ENCODE measurements at regions not wholly inside any gene's neighbourhood (a gene's known extent, or its start where the extent isn't known, plus 50 kb on each side); places are given as distances from the start of the nearest gene placed in this dataset.
"Not testable (repeated sequence)": the region's sequence is repeated elsewhere in the genome, so short reads cannot be mapped to it uniquely, and the experiment has no call there.

DNA sequence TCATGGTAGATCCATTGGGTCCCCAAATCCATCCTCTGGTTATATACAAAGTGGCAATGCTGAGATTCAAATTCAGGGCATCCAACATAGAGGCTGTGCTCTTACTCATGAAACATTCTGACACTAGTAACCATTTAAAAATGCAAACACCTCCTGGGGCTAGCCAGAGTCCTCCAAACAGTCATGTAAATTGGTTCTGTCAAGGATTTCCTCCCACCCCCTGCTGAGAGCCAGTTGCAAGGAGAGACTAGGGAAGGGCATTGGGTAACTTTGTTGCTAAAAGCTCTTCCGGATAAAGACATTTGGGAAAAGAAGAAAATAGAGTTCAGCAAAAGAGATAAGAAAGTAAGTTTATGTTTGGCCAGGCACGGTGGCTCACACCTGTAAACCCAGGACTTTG, 58.3 kb downstream of the ART5 start:
- DNase-seq (ENCODE audit: low read depth) = not testable (repeated sequence)

GRCh38 chr11:3581389-3581725, 60.4 kb downstream of the ART5 start:
- not testable (repeated sequence) for DNase-seq (ENCODE audit: low read depth)

DNA sequence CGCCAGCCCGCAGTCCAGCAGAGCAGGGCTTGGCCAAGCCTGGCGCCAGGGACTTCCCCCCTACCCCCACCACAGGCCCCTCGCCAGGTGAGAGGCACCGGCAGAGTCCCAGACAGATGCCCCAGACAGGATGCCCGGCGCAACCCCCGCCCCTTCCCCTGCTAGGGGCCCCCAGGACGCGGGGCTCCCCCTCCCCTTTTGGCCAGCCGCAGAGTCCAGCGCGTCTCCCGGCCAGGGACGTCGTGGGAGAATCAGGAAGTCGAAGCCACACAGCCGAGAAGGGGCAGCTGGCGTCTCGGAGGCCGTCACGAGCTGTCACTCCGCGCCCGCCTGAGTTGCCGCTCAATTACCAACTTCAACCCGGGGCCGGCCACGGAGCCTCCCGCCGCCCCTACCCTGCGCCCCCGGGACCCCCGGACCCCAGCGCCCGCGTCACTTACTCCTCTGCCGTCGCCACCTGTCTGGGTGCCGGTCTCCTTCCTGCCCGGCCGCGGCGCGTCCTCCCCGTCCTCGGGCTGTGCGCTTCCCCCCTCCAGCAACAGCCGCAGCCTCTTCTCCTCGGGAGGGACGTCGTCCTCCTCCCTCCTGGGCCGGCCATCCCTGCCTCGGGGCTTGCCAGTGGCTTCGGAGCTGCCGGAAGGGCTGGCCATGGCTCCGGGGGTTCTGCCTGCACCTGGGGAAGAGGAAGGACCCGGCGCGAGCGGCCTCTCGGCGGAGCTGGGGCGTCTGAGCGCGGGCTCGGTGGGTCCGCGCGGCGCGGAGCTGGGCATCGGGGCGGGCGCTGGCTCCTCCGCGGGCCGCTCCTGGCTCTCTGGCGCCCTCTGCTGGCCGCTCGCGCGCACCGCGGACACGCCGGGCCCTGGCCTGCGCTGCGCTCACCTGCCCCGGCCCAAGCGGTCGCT, 61.1 kb downstream of the ART5 start:
- peak; percentile 53 for DNase-seq (ENCODE audit: low read depth)

DNA sequence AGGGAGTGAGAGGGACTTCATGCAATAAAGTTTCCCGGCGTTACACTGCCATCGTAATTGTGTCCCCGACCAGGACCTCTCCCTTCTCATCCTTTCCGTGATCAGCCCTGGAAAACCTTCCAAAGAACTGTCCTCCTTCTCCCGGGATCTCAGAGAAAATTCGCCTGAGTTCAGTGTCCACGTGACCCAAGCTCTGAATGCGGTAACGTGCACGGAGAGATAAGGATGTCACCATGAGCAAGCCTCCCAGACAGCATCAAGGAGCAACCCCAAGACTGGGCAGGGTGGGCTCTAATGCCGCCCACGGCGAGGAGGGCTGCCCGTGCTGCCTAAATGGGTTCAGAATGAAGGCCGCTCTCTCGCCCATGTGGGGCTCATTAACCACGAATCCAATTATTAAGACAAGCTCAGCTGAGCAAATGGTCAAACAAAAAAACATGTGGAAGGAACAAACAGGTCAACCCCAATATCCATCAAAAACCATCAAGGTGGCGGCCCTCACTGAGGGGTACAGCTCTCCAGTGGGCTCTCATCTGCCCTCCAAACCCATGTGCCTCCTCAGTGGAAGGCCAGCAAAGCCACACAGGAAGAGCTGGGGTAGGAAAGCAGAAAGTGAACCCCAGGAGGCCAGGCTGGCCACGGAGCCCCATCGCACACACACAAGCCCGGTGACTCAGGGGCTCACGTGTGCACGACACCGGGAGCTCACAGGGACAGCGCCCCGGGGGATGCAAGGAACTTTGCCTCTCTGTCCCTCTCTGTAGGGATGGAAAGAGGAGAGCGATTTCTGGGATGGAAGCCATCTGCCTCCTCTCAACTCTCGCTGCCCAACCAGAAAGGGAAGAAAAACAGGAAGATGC, 62.0 kb downstream of the ART5 start:
- DNase-seq (ENCODE audit: low read depth) = not testable (repeated sequence)

DNA sequence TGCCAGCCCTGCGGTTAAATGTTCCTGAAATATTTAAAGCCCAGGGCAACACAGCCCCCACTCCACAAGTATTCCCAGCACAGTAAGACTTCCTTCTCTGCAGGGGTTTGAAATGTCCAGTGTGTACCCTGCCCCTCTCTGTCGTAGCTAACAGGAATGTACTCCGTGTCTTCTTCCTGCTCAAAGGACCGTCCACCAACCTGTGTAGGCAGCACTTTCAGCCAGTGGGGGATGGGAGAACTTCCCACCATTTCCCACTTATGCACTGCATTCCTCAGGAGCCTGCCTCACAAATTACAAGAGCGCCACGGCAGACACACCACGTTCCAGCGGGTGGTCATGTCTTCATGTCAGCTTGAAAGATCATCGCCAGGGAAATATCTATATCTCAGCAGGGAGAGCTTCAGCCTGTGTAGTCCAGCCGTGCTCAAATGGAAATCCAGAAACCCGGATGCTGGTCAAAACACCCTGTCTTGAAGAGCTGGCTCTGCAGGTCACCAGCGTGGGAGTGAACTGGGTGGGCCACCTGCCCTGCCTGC, 65.7 kb downstream of the ART5 start:
- not testable (repeated sequence) for DNase-seq (ENCODE audit: low read depth)

DNA sequence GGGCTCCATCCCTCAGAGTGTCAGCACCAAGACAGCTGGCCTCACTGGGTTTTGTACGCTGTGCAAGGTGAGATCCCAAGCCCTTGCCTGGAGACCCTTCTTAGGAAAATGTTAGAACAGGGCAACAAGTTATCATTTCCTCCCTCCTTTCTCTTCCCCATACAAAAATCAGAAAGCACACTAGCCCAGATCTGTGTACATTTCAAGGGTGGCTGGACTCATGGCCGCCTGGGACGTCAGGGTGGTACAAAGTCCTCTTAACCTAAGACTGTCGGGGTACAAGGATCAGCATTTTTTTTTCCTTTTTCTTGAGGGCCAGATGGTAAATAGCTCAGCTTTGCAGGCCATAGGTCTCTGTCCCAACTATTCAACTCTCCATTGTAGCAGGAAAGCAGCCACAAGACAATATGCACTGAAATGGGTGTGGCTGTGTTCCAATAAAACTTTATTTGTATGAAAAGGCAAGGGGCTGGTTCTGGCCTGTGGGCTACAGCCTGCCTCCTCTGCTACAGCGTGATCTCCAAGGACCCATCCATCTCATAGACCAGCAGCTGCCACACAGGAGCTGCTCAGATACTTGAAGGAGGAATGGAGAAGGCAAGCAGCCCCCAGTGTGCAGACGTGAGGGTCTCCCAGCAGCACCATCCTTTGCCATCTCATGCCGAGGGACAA, 68.7 kb downstream of the ART5 start:
- not testable (repeated sequence) for DNase-seq (ENCODE audit: low read depth)

- DNase-seq (ENCODE audit: low read depth) = not testable (repeated sequence)
Observed at GRCh38 chr11:3571752-3572151, 70.0 kb downstream of the ART5 start.

DNA sequence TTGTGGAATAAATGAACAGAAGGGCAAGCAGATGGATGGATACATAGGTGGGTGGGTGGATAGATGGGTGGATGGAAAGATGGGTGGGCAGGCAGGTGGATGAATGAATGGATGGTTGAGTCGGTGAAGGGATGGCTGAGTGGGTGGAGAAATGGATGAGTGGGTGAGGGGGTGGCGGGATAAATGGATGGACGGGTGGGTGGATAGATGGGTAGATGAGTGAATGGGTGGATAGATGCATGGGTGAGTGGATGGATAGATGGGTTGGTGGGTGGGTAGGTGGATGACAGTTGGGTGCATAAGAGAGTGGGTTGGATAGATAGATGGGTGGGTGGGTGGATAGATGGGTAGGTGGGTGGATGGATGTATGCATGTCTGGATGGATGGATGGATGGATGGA, 76.0 kb downstream of the ART5 start:
- DNase-seq (ENCODE audit: low read depth) = not testable (repeated sequence)

- not testable (repeated sequence) for DNase-seq (ENCODE audit: low read depth)
Observed at GRCh38 chr11:3564383-3564782, 77.4 kb downstream of the ART5 start.

DNA sequence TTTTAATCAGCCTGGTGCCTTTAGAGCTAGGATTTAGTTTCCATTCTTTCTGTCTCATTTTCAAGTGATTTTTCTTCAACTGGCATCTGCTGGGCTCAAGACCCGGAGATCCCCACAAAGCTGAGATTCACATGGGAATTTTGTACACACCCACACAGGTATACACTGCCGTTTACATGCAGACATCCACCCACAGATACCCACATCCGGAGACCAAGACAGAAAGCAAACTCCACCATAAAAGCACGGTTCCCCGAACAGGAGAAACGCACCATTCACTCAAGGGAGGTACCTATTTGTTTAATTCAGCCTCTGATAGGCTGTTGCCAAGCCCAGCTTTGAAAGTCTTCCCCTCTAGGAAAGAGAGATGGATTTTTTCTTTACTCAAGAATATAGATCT, 87.2 kb downstream of the ART5 start:
- DNase-seq (ENCODE audit: low read depth) = not testable (repeated sequence)

- DNase-seq (ENCODE audit: low read depth) = not testable (repeated sequence)
Observed at GRCh38 chr11:3544990-3545389, 96.8 kb downstream of the ART5 start.

DNA sequence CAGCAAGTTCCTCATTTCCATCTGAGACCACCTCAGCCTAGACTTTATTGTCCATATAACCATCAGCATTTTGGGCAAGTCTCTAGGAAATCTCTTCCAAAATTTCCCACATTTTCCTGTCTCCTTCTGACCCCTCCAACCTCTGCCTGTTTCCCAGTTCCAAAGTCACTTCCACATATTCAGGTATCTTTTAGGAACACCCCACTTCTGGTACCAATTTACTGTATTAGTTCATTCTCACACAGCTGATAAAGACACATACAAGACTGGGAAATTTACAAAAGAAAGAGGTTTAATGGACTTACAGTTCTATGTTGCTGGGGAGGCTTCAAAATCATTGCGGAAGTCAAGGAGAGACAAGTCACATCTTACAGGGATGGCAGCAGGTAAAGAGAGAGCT, 103.6 kb downstream of the ART5 start:
- not testable (repeated sequence) for DNase-seq (ENCODE audit: low read depth)

DNA sequence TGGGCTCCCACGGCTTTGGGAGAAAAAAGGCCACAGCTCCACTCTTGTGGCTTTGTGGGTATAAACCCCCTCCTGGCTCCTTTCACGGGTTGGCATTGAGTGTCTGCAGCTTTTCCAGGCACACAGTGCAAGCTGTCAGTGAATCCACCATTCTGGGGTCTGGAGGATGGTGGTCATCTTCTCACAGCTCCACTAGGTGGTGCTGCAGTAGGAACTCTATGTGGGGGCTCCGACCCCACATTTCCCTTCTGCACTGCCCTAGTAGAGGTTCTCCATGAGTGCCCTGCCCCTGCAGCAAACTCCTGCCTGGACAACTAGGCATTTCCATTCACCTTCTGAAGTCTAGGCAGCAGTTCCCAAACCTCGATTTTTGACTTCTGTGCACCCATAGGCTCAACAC, 104.5 kb downstream of the ART5 start:
- not testable (repeated sequence) for DNase-seq (ENCODE audit: low read depth)

- not testable (repeated sequence) for DNase-seq (ENCODE audit: low read depth)
Observed at GRCh38 chr11:3532958-3533357, 108.8 kb downstream of the ART5 start.

GRCh38 chr11:3531280-3531679, 110.5 kb downstream of the ART5 start:
- not testable (repeated sequence) for DNase-seq (ENCODE audit: low read depth)

GRCh38 chr11:3523567-3523966, 118.2 kb downstream of the ART5 start:
- DNase-seq (ENCODE audit: low read depth) = not testable (repeated sequence)

DNA sequence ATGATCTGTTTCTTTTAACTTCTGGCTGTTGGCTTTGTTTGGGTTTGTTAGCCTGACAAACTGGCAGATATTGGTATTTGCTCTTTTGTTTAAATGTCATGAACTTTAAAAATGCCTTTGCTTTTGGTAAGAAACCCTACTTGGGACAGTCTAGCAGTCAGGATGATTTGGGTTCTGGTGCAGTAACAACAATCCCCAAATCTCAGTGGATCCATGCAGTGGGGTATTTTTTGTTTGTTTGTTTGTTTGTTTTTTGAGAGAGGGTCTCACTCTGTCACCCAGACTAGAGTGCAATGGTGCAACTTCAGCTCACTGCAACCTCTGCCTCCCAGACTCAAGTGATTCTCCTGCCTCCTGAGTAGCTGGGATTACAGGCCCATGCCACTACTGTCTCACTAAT, 120.9 kb downstream of the ART5 start:
- not testable (repeated sequence) for DNase-seq (ENCODE audit: low read depth)

DNA sequence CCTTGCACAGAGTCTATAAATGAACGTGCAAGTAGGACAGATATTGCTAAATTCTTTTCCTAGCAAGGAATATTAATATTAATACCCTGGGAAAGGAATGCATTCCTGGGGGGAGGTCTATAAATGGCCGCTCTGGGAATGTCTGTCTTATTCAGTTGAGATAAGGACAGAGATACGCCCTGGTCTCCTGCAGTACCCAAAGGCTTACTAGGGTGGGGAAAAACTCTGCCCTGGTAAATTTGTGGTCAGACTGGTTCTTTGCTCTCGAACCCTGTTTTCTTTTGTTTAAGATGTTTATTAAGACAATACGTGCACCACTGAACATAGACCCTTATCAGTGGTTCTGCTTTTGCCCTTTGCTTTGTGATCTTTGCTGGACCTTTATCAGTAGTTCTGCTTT, 122.0 kb downstream of the ART5 start:
- not testable (repeated sequence) for DNase-seq (ENCODE audit: low read depth)

GRCh38 chr11:3516934-3517567, 124.7 kb downstream of the ART5 start:
- DNase-seq (ENCODE audit: low read depth) = not testable (repeated sequence)

- not testable (repeated sequence) for DNase-seq (ENCODE audit: low read depth)
Observed at GRCh38 chr11:3516345-3516933, 125.4 kb downstream of the ART5 start.
